ENCODE measurements at regions not wholly inside any gene's neighbourhood (a gene's known extent, or its start where the extent isn't known, plus 50 kb on each side); places are given as distances from the start of the nearest gene placed in this dataset.

DNA sequence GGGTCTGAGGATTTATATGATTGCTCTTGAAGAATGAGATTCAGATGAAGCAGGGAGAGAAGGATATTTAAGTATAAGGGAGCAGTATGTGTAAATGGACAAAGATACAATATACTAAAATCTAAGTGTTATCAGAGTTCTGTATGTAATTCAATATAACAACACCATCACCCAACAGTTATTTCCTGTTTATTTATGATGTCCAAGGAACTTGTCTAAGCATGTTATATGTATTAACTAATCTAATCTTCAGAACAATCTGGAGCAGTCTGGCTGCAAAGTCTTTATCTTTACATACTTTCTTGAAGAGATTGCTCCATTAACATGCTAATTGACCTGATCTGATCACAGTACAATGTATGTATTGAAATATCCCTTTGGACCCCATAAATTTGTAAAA lies 203.8 kb upstream of the WDFY3 start:
- no peaks in the 10 kb centered on the region for H3K4me1 ChIP-seq
- H3K4me3 ChIP-seq: no peak overlapping the region
- no peak overlapping the region for H3K27ac ChIP-seq
- TF ChIP-seq POLR2AphosphoS5 (IDR thresholded peaks at IDR 0.05) (no peak), POLR2A (IDR thresholded peaks at IDR 0.05) (no peak), EP300 (IDR thresholded peaks at IDR 0.05) (no peak)
- TF ChIP-seq, protein P1, sequence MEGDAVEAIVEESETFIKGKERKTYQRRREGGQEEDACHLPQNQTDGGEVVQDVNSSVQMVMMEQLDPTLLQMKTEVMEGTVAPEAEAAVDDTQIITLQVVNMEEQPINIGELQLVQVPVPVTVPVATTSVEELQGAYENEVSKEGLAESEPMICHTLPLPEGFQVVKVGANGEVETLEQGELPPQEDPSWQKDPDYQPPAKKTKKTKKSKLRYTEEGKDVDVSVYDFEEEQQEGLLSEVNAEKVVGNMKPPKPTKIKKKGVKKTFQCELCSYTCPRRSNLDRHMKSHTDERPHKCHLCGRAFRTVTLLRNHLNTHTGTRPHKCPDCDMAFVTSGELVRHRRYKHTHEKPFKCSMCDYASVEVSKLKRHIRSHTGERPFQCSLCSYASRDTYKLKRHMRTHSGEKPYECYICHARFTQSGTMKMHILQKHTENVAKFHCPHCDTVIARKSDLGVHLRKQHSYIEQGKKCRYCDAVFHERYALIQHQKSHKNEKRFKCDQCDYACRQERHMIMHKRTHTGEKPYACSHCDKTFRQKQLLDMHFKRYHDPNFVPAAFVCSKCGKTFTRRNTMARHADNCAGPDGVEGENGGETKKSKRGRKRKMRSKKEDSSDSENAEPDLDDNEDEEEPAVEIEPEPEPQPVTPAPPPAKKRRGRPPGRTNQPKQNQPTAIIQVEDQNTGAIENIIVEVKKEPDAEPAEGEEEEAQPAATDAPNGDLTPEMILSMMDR (IDR thresholded peaks at IDR 0.05): no peak
- intact Hi-C loops (cut with DNase I; ENCODE audit: low total_unique reads): no loop called here
- no peaks in the 10 kb centered on the region for H3K27me3 ChIP-seq
- DNase-seq: no peak
- H3K36me3 ChIP-seq: no peaks in the 10 kb centered on the region
- H3K9me3 ChIP-seq: no peaks in the 10 kb centered on the region

DNA sequence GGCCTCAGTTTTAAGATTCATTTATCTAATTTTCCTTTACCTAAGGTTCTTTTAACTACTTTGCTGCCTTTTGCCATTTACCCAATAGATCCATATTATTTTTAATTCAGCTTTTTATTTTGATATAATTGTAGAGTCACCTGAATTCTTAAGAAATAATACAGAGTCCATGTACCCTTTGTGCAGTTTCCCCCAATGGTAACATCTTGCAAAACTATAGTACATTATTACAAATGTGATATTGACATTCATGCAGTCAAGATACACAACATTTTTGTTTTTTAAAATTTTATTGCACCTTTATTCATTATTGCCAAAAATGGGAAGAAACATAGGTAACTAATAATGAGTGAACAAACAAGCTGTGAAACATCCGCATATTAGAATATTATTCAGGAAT lies 208.7 kb upstream of the WDFY3 start:
- H3K36me3 ChIP-seq: no peaks in the 10 kb centered on the region
- DNase-seq: no peak
- WGBS, 5 donors: 42 to 93% (median 89%) methylated on average over 1 of the region's 1 CpG
- intact Hi-C loops (cut with DNase I; ENCODE audit: low total_unique reads): no loop called here
- H3K4me3 ChIP-seq: no peak overlapping the region
- no peaks in the 10 kb centered on the region for H3K27me3 ChIP-seq
- no peaks in the 10 kb centered on the region for H3K4me1 ChIP-seq
- H3K9me3 ChIP-seq: no peaks in the 10 kb centered on the region
- TF ChIP-seq POLR2AphosphoS5 (IDR thresholded peaks at IDR 0.05) (no peak), POLR2A (IDR thresholded peaks at IDR 0.05) (no peak), EP300 (IDR thresholded peaks at IDR 0.05) (no peak)
- TF ChIP-seq, protein P1 (IDR thresholded peaks at IDR 0.05): no peak
- no peak overlapping the region for H3K27ac ChIP-seq

DNA sequence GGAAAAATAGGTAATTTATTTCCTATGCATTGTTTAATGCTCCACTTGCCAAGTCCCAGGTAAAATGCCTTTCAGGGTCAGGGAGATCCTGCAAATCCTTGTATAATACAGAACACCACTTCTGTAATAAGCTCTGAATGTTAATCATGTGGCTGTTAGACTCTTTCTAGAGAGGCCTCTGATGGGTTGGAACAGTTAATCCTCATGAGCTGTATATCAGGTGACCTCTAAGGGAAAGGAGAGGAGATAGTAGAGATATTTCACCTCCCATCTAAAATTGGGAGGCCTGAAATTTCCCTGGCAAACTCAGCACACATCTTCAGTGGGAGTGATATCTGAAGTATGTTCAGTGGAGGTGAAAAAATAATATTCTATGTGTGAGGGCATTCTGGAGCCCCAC lies 210.6 kb upstream of the WDFY3 start:
- H3K36me3 ChIP-seq: no peaks in the 10 kb centered on the region
- no peaks in the 10 kb centered on the region for H3K9me3 ChIP-seq
- DNase-seq: no peak
- no peak overlapping the region for H3K4me3 ChIP-seq
- no peak for TF ChIP-seq POLR2AphosphoS5 (IDR thresholded peaks at IDR 0.05)
- no peak for TF ChIP-seq POLR2A (IDR thresholded peaks at IDR 0.05)
- no peak for TF ChIP-seq EP300 (IDR thresholded peaks at IDR 0.05)
- TF ChIP-seq, protein P1 (IDR thresholded peaks at IDR 0.05): no peak
- H3K27me3 ChIP-seq: no peaks in the 10 kb centered on the region
- intact Hi-C loops (cut with DNase I; ENCODE audit: low total_unique reads): no loop called here
- no peaks in the 10 kb centered on the region for H3K4me1 ChIP-seq
- H3K27ac ChIP-seq: no peak overlapping the region

DNA sequence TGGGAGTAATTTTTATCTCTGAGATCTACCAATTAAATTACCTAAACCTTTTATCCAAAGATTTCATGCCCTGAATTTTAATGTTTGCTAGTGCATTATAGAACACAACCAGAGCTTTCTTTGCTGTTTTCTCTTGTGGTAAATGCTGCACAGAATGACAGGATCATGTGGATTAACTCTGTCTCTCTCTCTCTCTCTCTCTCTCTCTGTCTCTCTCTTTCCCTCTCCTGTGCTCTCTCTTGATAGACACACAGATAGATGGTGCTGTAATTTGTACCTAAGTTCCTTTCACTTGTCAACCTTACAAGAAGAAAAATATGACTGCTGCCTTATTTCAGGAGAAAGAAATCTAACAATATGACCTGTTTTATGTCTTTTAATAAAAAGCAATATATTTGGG lies 211.2 kb upstream of the WDFY3 start:
- no peak for DNase-seq
- no peaks in the 10 kb centered on the region for H3K9me3 ChIP-seq
- intact Hi-C loops (cut with DNase I; ENCODE audit: low total_unique reads): no loop called here
- H3K27ac ChIP-seq: no peak overlapping the region
- H3K27me3 ChIP-seq: no peaks in the 10 kb centered on the region
- H3K4me1 ChIP-seq: no peaks in the 10 kb centered on the region
- TF ChIP-seq, protein P1 (IDR thresholded peaks at IDR 0.05): no peak
- TF ChIP-seq POLR2A (IDR thresholded peaks at IDR 0.05) (no peak), POLR2AphosphoS5 (IDR thresholded peaks at IDR 0.05) (no peak), EP300 (IDR thresholded peaks at IDR 0.05) (no peak)
- H3K4me3 ChIP-seq: no peak overlapping the region
- H3K36me3 ChIP-seq: no peaks in the 10 kb centered on the region

DNA sequence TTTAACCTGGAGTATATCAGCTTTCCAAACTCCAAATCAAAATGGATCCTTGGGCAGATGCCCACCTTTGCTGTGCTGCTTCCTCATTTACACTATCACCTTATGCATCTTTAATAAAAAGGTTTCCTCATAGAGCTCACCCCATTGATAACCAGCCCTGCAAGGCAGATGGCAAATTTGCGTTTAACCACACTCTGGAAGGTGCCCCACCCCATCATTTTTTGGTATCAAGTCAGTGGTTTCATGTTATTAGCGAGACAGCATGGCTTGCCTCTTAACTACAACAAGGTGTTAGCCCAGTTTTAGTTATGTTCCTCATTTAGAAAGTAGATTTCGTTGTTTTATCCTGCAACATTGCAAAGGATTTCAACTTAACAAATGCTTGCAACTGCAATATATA lies 214.0 kb upstream of the WDFY3 start:
- intact Hi-C loops (cut with DNase I; ENCODE audit: low total_unique reads): no loop called here
- WGBS, 5 donors: 62 to 74% (median 72%) methylated on average over 3 of the region's 3 CpGs

More for the DNA sequence above, 214.0 kb upstream of the WDFY3 start:
- no peak for DNase-seq
- no peaks in the 10 kb centered on the region for H3K36me3 ChIP-seq
- no peaks in the 10 kb centered on the region for H3K9me3 ChIP-seq
- TF ChIP-seq POLR2AphosphoS5 (IDR thresholded peaks at IDR 0.05) (no peak), EP300 (IDR thresholded peaks at IDR 0.05) (no peak)
- TF ChIP-seq, protein P1 (IDR thresholded peaks at IDR 0.05): no peak
- H3K27ac ChIP-seq: no peak overlapping the region
- H3K4me3 ChIP-seq: no peak overlapping the region
- H3K27me3 ChIP-seq: no peaks in the 10 kb centered on the region
- H3K4me1 ChIP-seq: no peaks in the 10 kb centered on the region

Data from stomach (tissue), 8 donors.